Amniotic epithelial cell (primary cell): ENCODE measurements at regions not wholly inside any gene's neighbourhood (a gene's known extent, or its start where the extent isn't known, plus 50 kb on each side); places are given as distances from the start of the nearest gene placed in this dataset.

Source experiments
- DNase-seq: peaks from one replicate; pipeline ENCODE4 v3.0.0-alpha.2; 2010; ENCODE audit warnings: low read depth

- DNase-seq = peak; percentile 66
Measured at GRCh38 chr16:65793781-65794180, 572.7 kb upstream of the CDH5 start.

GRCh38 chr16:65790768-65791167, 575.7 kb upstream of the CDH5 start:
- DNase-seq = no peak

- DNase-seq = no peak
Measured at GRCh38 chr16:65789161-65789945, 577.1 kb upstream of the CDH5 start.

GRCh38 chr16:65788434-65789140, 577.9 kb upstream of the CDH5 start:
- DNase-seq = no peak

GRCh38 chr16:65787921-65788320, 578.6 kb upstream of the CDH5 start:
- DNase-seq = no peak

GRCh38 chr16:65786916-65787315, 579.6 kb upstream of the CDH5 start:
- no peak for DNase-seq

- DNase-seq = no peak
Measured at GRCh38 chr16:65783709-65784474, 582.6 kb upstream of the CDH5 start.

GRCh38 chr16:65782611-65783600, 583.6 kb upstream of the CDH5 start:
- DNase-seq = peak; percentile 79

GRCh38 chr16:65781855-65782254, 584.6 kb upstream of the CDH5 start:
- no peak for DNase-seq

- DNase-seq = no peak
Measured at GRCh38 chr16:65781363-65781762, 585.1 kb upstream of the CDH5 start.

- DNase-seq = no peak
Measured at GRCh38 chr16:65779201-65779600, 587.3 kb upstream of the CDH5 start.

GRCh38 chr16:65776639-65777183, 589.8 kb upstream of the CDH5 start:
- no peak for DNase-seq

GRCh38 chr16:65775829-65776228, 590.7 kb upstream of the CDH5 start:
- no peak for DNase-seq

GRCh38 chr16:65774350-65774749, 592.1 kb upstream of the CDH5 start:
- no peak for DNase-seq

- no peak for DNase-seq
Measured at GRCh38 chr16:65773301-65773874, 593.1 kb upstream of the CDH5 start.

GRCh38 chr16:65772134-65772732, 594.3 kb upstream of the CDH5 start:
- no peak for DNase-seq

GRCh38 chr16:65771707-65772106, 594.8 kb upstream of the CDH5 start:
- no peak for DNase-seq

- DNase-seq = no peak
Measured at GRCh38 chr16:65770752-65771151, 595.7 kb upstream of the CDH5 start.

GRCh38 chr16:65769776-65770438, 596.6 kb upstream of the CDH5 start:
- DNase-seq = peak; percentile 85

- peak; percentile 89 for DNase-seq
Measured at GRCh38 chr16:65769055-65769465, 597.4 kb upstream of the CDH5 start.
